ENCODE measurements at regions not wholly inside any gene's neighbourhood (a gene's known extent, or its start where the extent isn't known, plus 50 kb on each side); places are given as distances from the start of the nearest gene placed in this dataset.
"Not testable (repeated sequence)": the region's sequence is repeated elsewhere in the genome, so short reads cannot be mapped to it uniquely, and the experiment has no call there.

- Histone ChIP-seq H2BK12ac (ENCODE audit: low read length) (no peak overlapping the region), H3K36me3 (replicated peaks in 1 of 2; ENCODE audit: control insufficient read depth in 2 of 2, insufficient read depth in 2 of 2, low read length in 2 of 2) (no peaks in the 10 kb centered on the region), H3K14ac (ENCODE audit: low read length) (no peak overlapping the region)
Measured at GRCh38 chr18:52242711-52243110, 97.3 kb upstream of the DCC start.

GRCh38 chr18:52244658-52245057 is 95.3 kb upstream of the DCC start:
- H2BK120ac ChIP-seq (ENCODE audit: low read depth, low read length), result no peak overlapping the region
- no peaks in the 10 kb centered on the region for H3K4me1 ChIP-seq (ENCODE audit: control insufficient read depth in 2 of 2, insufficient read depth in 1 of 2, low read depth in 1 of 2, low read length in 2 of 2)
- no peak overlapping the region for H2BK5ac ChIP-seq (ENCODE audit: low read length)
- H3K14ac ChIP-seq (ENCODE audit: low read length), result no peak overlapping the region
- no peak overlapping the region for H3K4ac ChIP-seq (ENCODE audit: low read length)
- H3K9me3 ChIP-seq (replicated peaks in 1 of 2; ENCODE audit: control insufficient read depth in 2 of 2, insufficient read depth in 1 of 2, low read depth in 1 of 2, low read length in 2 of 2), result peaks cover 0 to 4% of the 10 kb centered on the region in 2 donors
- no peak overlapping the region for H4K8ac ChIP-seq (ENCODE audit: low read depth, low read length)
- H2AK5ac ChIP-seq (ENCODE audit: low read depth, low read length), result no peak overlapping the region
- H3K27ac ChIP-seq (replicated peaks; ENCODE audit: low read length), result no peak overlapping the region
- H3K18ac ChIP-seq (ENCODE audit: low read length), result no peak overlapping the region
- DNase-seq (ENCODE audit: low spot score), result no peak
- WGBS, 2 donors (ENCODE audit: extremely low coverage in 2 of 2, insufficient read length in 2 of 2, insufficient replicate concordance in 1 of 2), result no CpG with 5 or more reads among the region's 2 CpGs
- no peak overlapping the region for H3K4me3 ChIP-seq (ENCODE audit: low read length in 2 of 2)
- H3K36me3 ChIP-seq (replicated peaks in 1 of 2; ENCODE audit: control insufficient read depth in 2 of 2, insufficient read depth in 2 of 2, low read length in 2 of 2), result no peaks in the 10 kb centered on the region
- no peak overlapping the region for H3K4me2 ChIP-seq (ENCODE audit: insufficient read depth, low read length, poor library complexity, severe bottlenecking)
- H2BK12ac ChIP-seq (ENCODE audit: low read length), result no peak overlapping the region
- no peak overlapping the region for H2AFZ ChIP-seq (ENCODE audit: low read length)
- H3K79me1 ChIP-seq (ENCODE audit: low read depth, low read length), result no peaks in the 10 kb centered on the region
- H3K9ac ChIP-seq (ENCODE audit: low read depth, low read length, poor library complexity), result no peak overlapping the region
- no peak overlapping the region for H4K91ac ChIP-seq (ENCODE audit: low read depth, low read length, poor library complexity)
- H3K23ac ChIP-seq (ENCODE audit: low read depth, low read length, poor library complexity), result no peak overlapping the region
- H3K27me3 ChIP-seq (ENCODE audit: control insufficient read depth in 3 of 3, insufficient read depth in 3 of 3, low read depth in 1 of 3, low read length in 3 of 3), result no peaks in the 10 kb centered on the region
- no peak overlapping the region for H2BK15ac ChIP-seq (ENCODE audit: low read length)

More at GRCh38 chr18:52242711-52243110, 97.3 kb upstream of the DCC start:
- Histone ChIP-seq H4K91ac (ENCODE audit: low read depth, low read length, poor library complexity) (no peak overlapping the region), H3K9me3 (replicated peaks in 1 of 2; ENCODE audit: control insufficient read depth in 2 of 2, insufficient read depth in 1 of 2, low read depth in 1 of 2, low read length in 2 of 2) (peaks cover 0 to 4% of the 10 kb centered on the region in 2 donors), H3K4ac (ENCODE audit: low read length) (no peak overlapping the region), H3K27ac (replicated peaks; ENCODE audit: low read length) (no peak overlapping the region), H3K27me3 (ENCODE audit: control insufficient read depth in 3 of 3, insufficient read depth in 3 of 3, low read depth in 1 of 3, low read length in 3 of 3) (no peaks in the 10 kb centered on the region), H3K4me2 (ENCODE audit: insufficient read depth, low read length, poor library complexity, severe bottlenecking) (no peak overlapping the region), H2BK120ac (ENCODE audit: low read depth, low read length) (no peak overlapping the region), H3K23ac (ENCODE audit: low read depth, low read length, poor library complexity) (no peak overlapping the region), H2BK15ac (ENCODE audit: low read length) (no peak overlapping the region), H2BK5ac (ENCODE audit: low read length) (no peak overlapping the region), H3K9ac (ENCODE audit: low read depth, low read length, poor library complexity) (no peak overlapping the region), H2AFZ (ENCODE audit: low read length) (no peak overlapping the region), H4K8ac (ENCODE audit: low read depth, low read length) (no peak overlapping the region), H3K79me1 (ENCODE audit: low read depth, low read length) (no peaks in the 10 kb centered on the region), H3K4me1 (ENCODE audit: control insufficient read depth in 2 of 2, insufficient read depth in 1 of 2, low read depth in 1 of 2, low read length in 2 of 2) (no peaks in the 10 kb centered on the region), H3K4me3 (ENCODE audit: low read length in 2 of 2) (no peak overlapping the region), H2AK5ac (ENCODE audit: low read depth, low read length) (no peak overlapping the region), H3K18ac (ENCODE audit: low read length) (no peak overlapping the region)
- no peak for DNase-seq (ENCODE audit: low spot score)
- no CpG with 5 or more reads among the region's 2 CpGs for WGBS, 2 donors (ENCODE audit: extremely low coverage in 2 of 2, insufficient read length in 2 of 2, insufficient replicate concordance in 1 of 2)

GRCh38 chr18:52254367-52254766 is 85.6 kb upstream of the DCC start:
- no peaks in the 10 kb centered on the region for H3K9me3 ChIP-seq (replicated peaks in 1 of 2; ENCODE audit: control insufficient read depth in 2 of 2, insufficient read depth in 1 of 2, low read depth in 1 of 2, low read length in 2 of 2)
- H3K14ac ChIP-seq (ENCODE audit: low read length), result no peak overlapping the region
- H3K4me1 ChIP-seq (ENCODE audit: control insufficient read depth in 2 of 2, insufficient read depth in 1 of 2, low read depth in 1 of 2, low read length in 2 of 2), result no peaks in the 10 kb centered on the region
- no peak overlapping the region for H3K9ac ChIP-seq (ENCODE audit: low read depth, low read length, poor library complexity)
- H3K4me2 ChIP-seq (ENCODE audit: insufficient read depth, low read length, poor library complexity, severe bottlenecking), result no peak overlapping the region
- no peak overlapping the region for H3K18ac ChIP-seq (ENCODE audit: low read length)
- WGBS, 2 donors (ENCODE audit: extremely low coverage in 2 of 2, insufficient read length in 2 of 2, insufficient replicate concordance in 1 of 2), result no CpG with 5 or more reads among the region's 3 CpGs
- H3K27ac ChIP-seq (replicated peaks; ENCODE audit: low read length), result no peak overlapping the region
- H2BK15ac ChIP-seq (ENCODE audit: low read length), result no peak overlapping the region
- H3K4ac ChIP-seq (ENCODE audit: low read length), result no peak overlapping the region
- no peak overlapping the region for H3K23ac ChIP-seq (ENCODE audit: low read depth, low read length, poor library complexity)
- no peak overlapping the region for H3K4me3 ChIP-seq (ENCODE audit: low read length in 2 of 2)
- no peaks in the 10 kb centered on the region for H3K79me1 ChIP-seq (ENCODE audit: low read depth, low read length)
- no peak overlapping the region for H2BK5ac ChIP-seq (ENCODE audit: low read length)
- DNase-seq (ENCODE audit: low spot score), result no peak
- H2BK12ac ChIP-seq (ENCODE audit: low read length), result no peak overlapping the region
- no peaks in the 10 kb centered on the region for H3K27me3 ChIP-seq (ENCODE audit: control insufficient read depth in 3 of 3, insufficient read depth in 3 of 3, low read depth in 1 of 3, low read length in 3 of 3)
- H4K91ac ChIP-seq (ENCODE audit: low read depth, low read length, poor library complexity), result no peak overlapping the region
- H2BK120ac ChIP-seq (ENCODE audit: low read depth, low read length), result no peak overlapping the region
- no peaks in the 10 kb centered on the region for H3K36me3 ChIP-seq (replicated peaks in 1 of 2; ENCODE audit: control insufficient read depth in 2 of 2, insufficient read depth in 2 of 2, low read length in 2 of 2)
- no peak overlapping the region for H2AFZ ChIP-seq (ENCODE audit: low read length)
- no peak overlapping the region for H2AK5ac ChIP-seq (ENCODE audit: low read depth, low read length)
- H4K8ac ChIP-seq (ENCODE audit: low read depth, low read length), result no peak overlapping the region

GRCh38 chr18:52257417-52257816 is 82.6 kb upstream of the DCC start:
- not testable (repeated sequence) for H2BK15ac ChIP-seq (ENCODE audit: low read length); H3K9ac ChIP-seq (ENCODE audit: low read depth, low read length, poor library complexity); H3K4me2 ChIP-seq (ENCODE audit: insufficient read depth, low read length, poor library complexity, severe bottlenecking); H3K9me3 ChIP-seq (replicated peaks in 1 of 2; ENCODE audit: control insufficient read depth in 2 of 2, insufficient read depth in 1 of 2, low read depth in 1 of 2, low read length in 2 of 2); H3K4ac ChIP-seq (ENCODE audit: low read length); H2AFZ ChIP-seq (ENCODE audit: low read length); H3K23ac ChIP-seq (ENCODE audit: low read depth, low read length, poor library complexity); H3K27me3 ChIP-seq (ENCODE audit: control insufficient read depth in 3 of 3, insufficient read depth in 3 of 3, low read depth in 1 of 3, low read length in 3 of 3); H3K79me1 ChIP-seq (ENCODE audit: low read depth, low read length); H3K27ac ChIP-seq (replicated peaks; ENCODE audit: low read length); H4K91ac ChIP-seq (ENCODE audit: low read depth, low read length, poor library complexity); H3K14ac ChIP-seq (ENCODE audit: low read length); H2AK5ac ChIP-seq (ENCODE audit: low read depth, low read length); H3K18ac ChIP-seq (ENCODE audit: low read length); H2BK12ac ChIP-seq (ENCODE audit: low read length); H2BK120ac ChIP-seq (ENCODE audit: low read depth, low read length); H3K4me1 ChIP-seq (ENCODE audit: control insufficient read depth in 2 of 2, insufficient read depth in 1 of 2, low read depth in 1 of 2, low read length in 2 of 2); H3K36me3 ChIP-seq (replicated peaks in 1 of 2; ENCODE audit: control insufficient read depth in 2 of 2, insufficient read depth in 2 of 2, low read length in 2 of 2); H3K4me3 ChIP-seq (ENCODE audit: low read length in 2 of 2); H2BK5ac ChIP-seq (ENCODE audit: low read length); DNase-seq (ENCODE audit: low spot score); H4K8ac ChIP-seq (ENCODE audit: low read depth, low read length)
- WGBS, 2 donors (ENCODE audit: extremely low coverage in 2 of 2, insufficient read length in 2 of 2, insufficient replicate concordance in 1 of 2), result no CpG with 5 or more reads among the region's 3 CpGs
